Common myeloid progenitor, CD34-positive (primary cell): ENCODE measurements at regions not wholly inside any gene's neighbourhood (a gene's known extent, or its start where the extent isn't known, plus 50 kb on each side); places are given as distances from the start of the nearest gene placed in this dataset.
"Not testable (repeated sequence)": the region's sequence is repeated elsewhere in the genome, so short reads cannot be mapped to it uniquely, and the experiment has no call there.

Experiments used
- CTCF ChIA-PET: fragments of 350-600 bp; sonication (Branson Sonifier 250); formaldehyde crosslinking; loops from one replicate; lab custom pipeline; 2021; ENCODE audit warnings: antibody characterized with exemption; lab: Charles Lee
- POLR2A ChIA-PET: fragments of 350-600 bp; sonication (Branson Sonifier 250); formaldehyde crosslinking; loops from one replicate; lab custom pipeline; 2021; ENCODE audit warnings: antibody characterized with exemption; lab: Charles Lee
- DNase-seq, 3 donors: peaks; one replicate each; pipeline versions ENCODE4 v3.0.0 to v3.0.0-alpha.2; 2013
- H3K27ac ChIP-seq, 2 experiments: 1 replicate in 1 of 2; 2 replicates in 1 of 2; pipeline ENCODE4 v1.7.0; 2013; ENCODE audit warnings: inconsistent platforms in 2 of 2, low read length in 2 of 2, mild to moderate bottlenecking in 2 of 2, low read depth in 1 of 2, moderate library complexity in 1 of 2; ENCODE audit not compliant: severe bottlenecking in 2 of 2, insufficient read depth in 1 of 2, poor library complexity in 1 of 2
- H3K27me3 ChIP-seq, 5 experiments: replicated peaks in 2 of 5; 1 replicate in 3 of 5; 2 replicates in 2 of 5; pipeline versions ENCODE4 v1.6.1 to v1.7.0; 2013; ENCODE audit warnings: low read length in 4 of 5, mild to moderate bottlenecking in 2 of 5, moderate library complexity in 2 of 5, inconsistent platforms in 1 of 5; ENCODE audit not compliant: insufficient read depth in 5 of 5, control insufficient read depth in 4 of 5
- H3K36me3 ChIP-seq, 4 experiments: 1 replicate in 2 of 4; 2 replicates in 2 of 4; pipeline versions ENCODE4 v1.6.1 to v1.7.0; 2013; ENCODE audit warnings: low read length in 3 of 4, control low read depth in 1 of 4, mild to moderate bottlenecking in 1 of 4; ENCODE audit not compliant: control insufficient read depth in 4 of 4, insufficient read depth in 4 of 4
- H3K4me1 ChIP-seq, 4 experiments: 1 replicate in 3 of 4; 2 replicates in 1 of 4; pipeline versions ENCODE4 v1.6.1 to v1.7.1; 2013; ENCODE audit warnings: low read length in 3 of 4, mild to moderate bottlenecking in 3 of 4, control low read depth in 1 of 4, inconsistent platforms in 1 of 4, moderate library complexity in 1 of 4; ENCODE audit not compliant: control insufficient read depth in 4 of 4, insufficient read depth in 4 of 4; ENCODE audit errors: control extremely low read depth in 1 of 4
- H3K4me3 ChIP-seq, 7 experiments: 1 replicate in 4 of 7; 2 replicates in 3 of 7; pipeline versions ENCODE4 v1.5.1 to v1.7.0; 2013; ENCODE audit warnings: mild to moderate bottlenecking in 7 of 7, low read length in 6 of 7, moderate library complexity in 6 of 7, inconsistent platforms in 2 of 7, low read depth in 2 of 7, control low read depth in 1 of 7; ENCODE audit not compliant: insufficient read depth in 4 of 7, control insufficient read depth in 1 of 7; ENCODE audit errors: extremely low read depth in 1 of 7
- H3K9me3 ChIP-seq, 5 experiments: 1 replicate in 4 of 5; 2 replicates in 1 of 5; pipeline versions ENCODE4 v1.6.1 to v1.7.1; 2013; ENCODE audit warnings: low read length in 4 of 5, mild to moderate bottlenecking in 2 of 5, inconsistent platforms in 1 of 5, low read depth in 1 of 5, moderate library complexity in 1 of 5; ENCODE audit not compliant: control insufficient read depth in 4 of 5, insufficient read depth in 2 of 5; ENCODE audit errors: control extremely low read depth in 1 of 5
- WGBS: methylation state at CpG from one replicate; pipeline ENCODE4 v1.1.5; 2013; ENCODE audit not compliant: insufficient coverage; 5-methylcytosine and 5-hydroxymethylcytosine counted together

GRCh38 chr3:89032346-89033013, 74.9 kb upstream of the EPHA3 start:
- no peaks in the 10 kb centered on the region for H3K9me3 ChIP-seq
- H3K36me3 ChIP-seq: no peaks in the 10 kb centered on the region
- no peaks in the 10 kb centered on the region for H3K4me1 ChIP-seq
- no CpG with 5 or more reads among the region's 1 CpG for WGBS
- peak in 2 of 3 donors; percentile 4 to 27 for DNase-seq
- no peak overlapping the region for H3K27ac ChIP-seq
- ChIA-PET CTCF (interaction anchor here (1.3 kb wide), 1 partner anchor 11 kb away, joined by 3 read pairs; no protein-coding TSS in a partner anchor), POLR2A (no interaction called here)
- no peaks in the 10 kb centered on the region for H3K27me3 ChIP-seq
- no peak overlapping the region for H3K4me3 ChIP-seq

- H3K36me3 ChIP-seq, H3K4me3 ChIP-seq, H3K27ac ChIP-seq, H3K9me3 ChIP-seq, DNase-seq, H3K27me3 ChIP-seq, POLR2A ChIA-PET, CTCF ChIA-PET, H3K4me1 ChIP-seq: not testable (repeated sequence)
- WGBS: 94% methylated on average over 6 of the region's 6 CpGs
Measured at GRCh38 chr3:89034723-89035122, 72.7 kb upstream of the EPHA3 start.

- H3K4me1 ChIP-seq: peaks cover 0 to 3% (median 0%) of the 10 kb centered on the region in 4 experiments
- H3K36me3 ChIP-seq: no peaks in the 10 kb centered on the region
- H3K27me3 ChIP-seq: peaks cover 0 to 2% (median 0%) of the 10 kb centered on the region in 5 experiments
- POLR2A ChIA-PET: no interaction called here
- WGBS: no CpG with 5 or more reads among the region's 1 CpG
- CTCF ChIA-PET: no interaction called here
- no peak overlapping the region for H3K27ac ChIP-seq
- H3K4me3 ChIP-seq: no peak overlapping the region
- H3K9me3 ChIP-seq: no peaks in the 10 kb centered on the region
- no peak for DNase-seq
Measured at GRCh38 chr3:89038869-89039268, 68.6 kb upstream of the EPHA3 start.

- Histone ChIP-seq H3K27ac (no peak overlapping the region), H3K4me3 (no peak overlapping the region), H3K27me3 (peaks cover 0 to 2% (median 0%) of the 10 kb centered on the region in 5 experiments), H3K9me3 (no peaks in the 10 kb centered on the region), H3K4me1 (peaks cover 0 to 3% (median 0%) of the 10 kb centered on the region in 4 experiments), H3K36me3 (no peaks in the 10 kb centered on the region)
- DNase-seq: no peak
- CTCF ChIA-PET: no interaction called here
- POLR2A ChIA-PET: interaction anchor here (0.8 kb wide), 1 partner anchor 21 kb away, joined by 3 read pairs; no protein-coding TSS in a partner anchor
- WGBS: 81% methylated on average over 2 of the region's 3 CpGs
Measured at GRCh38 chr3:89042236-89042835, 65.1 kb upstream of the EPHA3 start.

GRCh38 chr3:89043406-89043932, 64.0 kb upstream of the EPHA3 start:
- POLR2A ChIA-PET: interaction anchor here (1.3 kb wide), 1 partner anchor 9 kb away, joined by 4 read pairs; no protein-coding TSS in a partner anchor
- H3K9me3 ChIP-seq: no peaks in the 10 kb centered on the region
- no peak overlapping the region for H3K4me3 ChIP-seq
- CTCF ChIA-PET: interaction anchor here (1.2 kb wide), 1 partner anchor 11 kb away, joined by 3 read pairs; no protein-coding TSS in a partner anchor
- peaks cover 0 to 3% (median 0%) of the 10 kb centered on the region in 4 experiments for H3K4me1 ChIP-seq
- WGBS: 0% methylated on average over 5 of the region's 6 CpGs
- peak; percentile 3 to 84 (median 61) for DNase-seq
- H3K27ac ChIP-seq: no peak overlapping the region
- peaks cover 0 to 2% (median 0%) of the 10 kb centered on the region in 5 experiments for H3K27me3 ChIP-seq
- no peaks in the 10 kb centered on the region for H3K36me3 ChIP-seq

- no peaks in the 10 kb centered on the region for H3K36me3 ChIP-seq
- no peak overlapping the region for H3K27ac ChIP-seq
- ChIA-PET CTCF (interaction anchor here (1.2 kb wide), 1 partner anchor 13 kb away, joined by 3 read pairs; no protein-coding TSS in a partner anchor), POLR2A (no interaction called here)
- H3K4me1 ChIP-seq: peaks cover 0 to 3% (median 0%) of the 10 kb centered on the region in 4 experiments
- H3K4me3 ChIP-seq: no peak overlapping the region
- H3K9me3 ChIP-seq: no peaks in the 10 kb centered on the region
- DNase-seq: no peak
- H3K27me3 ChIP-seq: peaks cover 0 to 2% (median 0%) of the 10 kb centered on the region in 5 experiments
- no CpG with 5 or more reads among the region's 1 CpG for WGBS
Measured at GRCh38 chr3:89046661-89047060, 60.8 kb upstream of the EPHA3 start.

GRCh38 chr3:89049119-89049518, 58.3 kb upstream of the EPHA3 start:
- Histone ChIP-seq H3K4me3 (no peak overlapping the region), H3K4me1 (peaks cover 0 to 18% (median 6%) of the 10 kb centered on the region in 4 experiments), H3K27ac (no peak overlapping the region), H3K27me3 (no peaks in the 10 kb centered on the region), H3K9me3 (no peaks in the 10 kb centered on the region), H3K36me3 (no peaks in the 10 kb centered on the region)
- no CpG with 5 or more reads among the region's 2 CpGs for WGBS
- POLR2A ChIA-PET: no interaction called here
- DNase-seq: peak in 1 of 3 donors; percentile 3
- CTCF ChIA-PET: interaction anchor here (1.1 kb wide), 1 partner anchor 54 kb away, joined by 5 read pairs; no protein-coding TSS in a partner anchor
